ENCODE measurements at regions not wholly inside any gene's neighbourhood (a gene's known extent, or its start where the extent isn't known, plus 50 kb on each side); places are given as distances from the start of the nearest gene placed in this dataset.

- Mint-ChIP-seq H3K36me3 (ENCODE audit: insufficient read depth) (no peaks in the 10 kb centered on the region), H3K9me3 (peaks cover 15% of the 10 kb centered on the region), H3K4me1 (ENCODE audit: low read depth) (no peaks in the 10 kb centered on the region), H3K4me3 (no peak overlapping the region), H3K27me3 (ENCODE audit: low read depth) (no peaks in the 10 kb centered on the region)
- ATAC-seq (no peak), DNase-seq (no peak)
Observed at GRCh38 chr9:26319859-26320258, 572.7 kb downstream of the CAAP1 start.

DNA sequence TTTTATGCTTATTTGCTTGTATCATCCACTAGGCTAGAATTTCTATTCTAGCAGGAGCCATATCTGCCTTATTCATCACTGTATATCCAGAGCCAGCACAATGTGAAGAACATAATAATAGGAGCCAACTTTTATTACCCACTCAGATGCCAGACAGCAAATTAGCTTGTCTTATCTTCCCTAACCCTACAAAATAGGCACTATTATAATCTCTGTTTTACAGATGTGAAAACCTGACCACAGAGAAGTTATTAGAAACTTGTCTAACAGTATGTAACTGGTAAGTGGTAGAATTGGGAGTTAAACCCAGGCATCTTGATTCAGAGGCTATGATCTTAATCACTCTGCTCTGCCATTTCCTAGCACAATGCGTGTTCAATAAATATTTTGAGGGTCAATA, 579.5 kb downstream of the CAAP1 start:
- ATAC-seq (no peak), DNase-seq (no peak)
- H3K27me3 Mint-ChIP-seq (ENCODE audit: low read depth), result no peaks in the 10 kb centered on the region
- H3K36me3 Mint-ChIP-seq (ENCODE audit: insufficient read depth), result no peaks in the 10 kb centered on the region
- no peak overlapping the region for H3K4me3 Mint-ChIP-seq
- H3K4me1 Mint-ChIP-seq (ENCODE audit: low read depth), result no peaks in the 10 kb centered on the region
- H3K9me3 Mint-ChIP-seq, result peaks cover 2% of the 10 kb centered on the region

GRCh38 chr9:26311463-26311995, 581.1 kb downstream of the CAAP1 start:
- H3K4me1 Mint-ChIP-seq (ENCODE audit: low read depth), result no peaks in the 10 kb centered on the region
- H3K4me3 Mint-ChIP-seq, result no peak overlapping the region
- no peak for DNase-seq
- no peaks in the 10 kb centered on the region for H3K27me3 Mint-ChIP-seq (ENCODE audit: low read depth)
- ATAC-seq, result no peak
- peaks cover 8% of the 10 kb centered on the region for H3K9me3 Mint-ChIP-seq
- no peaks in the 10 kb centered on the region for H3K36me3 Mint-ChIP-seq (ENCODE audit: insufficient read depth)

GRCh38 chr9:26310294-26310693, 582.3 kb downstream of the CAAP1 start:
- ATAC-seq, result no peak
- no peaks in the 10 kb centered on the region for H3K27me3 Mint-ChIP-seq (ENCODE audit: low read depth)
- no peaks in the 10 kb centered on the region for H3K36me3 Mint-ChIP-seq (ENCODE audit: insufficient read depth)
- H3K4me3 Mint-ChIP-seq, result no peak overlapping the region
- H3K9me3 Mint-ChIP-seq, result peaks cover 9% of the 10 kb centered on the region
- DNase-seq, result no peak
- no peaks in the 10 kb centered on the region for H3K4me1 Mint-ChIP-seq (ENCODE audit: low read depth)

DNA sequence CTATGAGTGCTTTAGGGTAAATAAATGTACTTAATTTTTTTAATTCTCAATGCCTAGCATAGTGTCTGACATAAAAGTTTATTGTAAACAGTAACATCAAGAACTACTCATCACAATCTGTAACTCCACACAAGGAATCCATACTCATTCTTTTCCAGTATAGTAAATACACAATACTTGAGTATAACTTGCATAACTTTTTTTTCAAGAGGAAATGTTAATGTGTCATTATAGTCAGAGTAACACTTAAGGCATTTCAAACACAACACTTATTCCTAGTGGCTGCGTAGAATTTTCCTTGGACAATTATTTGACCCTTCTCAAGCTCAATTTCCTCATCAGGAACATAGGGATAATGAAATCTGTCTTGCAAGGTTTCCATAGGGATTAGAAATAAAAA, 584.3 kb downstream of the CAAP1 start:
- H3K9me3 Mint-ChIP-seq, result peaks cover 9% of the 10 kb centered on the region
- DNase-seq (no peak), ATAC-seq (no peak)
- H3K36me3 Mint-ChIP-seq (ENCODE audit: insufficient read depth), result no peaks in the 10 kb centered on the region
- no peak overlapping the region for H3K4me3 Mint-ChIP-seq
- H3K27me3 Mint-ChIP-seq (ENCODE audit: low read depth), result no peaks in the 10 kb centered on the region
- no peaks in the 10 kb centered on the region for H3K4me1 Mint-ChIP-seq (ENCODE audit: low read depth)

DNA sequence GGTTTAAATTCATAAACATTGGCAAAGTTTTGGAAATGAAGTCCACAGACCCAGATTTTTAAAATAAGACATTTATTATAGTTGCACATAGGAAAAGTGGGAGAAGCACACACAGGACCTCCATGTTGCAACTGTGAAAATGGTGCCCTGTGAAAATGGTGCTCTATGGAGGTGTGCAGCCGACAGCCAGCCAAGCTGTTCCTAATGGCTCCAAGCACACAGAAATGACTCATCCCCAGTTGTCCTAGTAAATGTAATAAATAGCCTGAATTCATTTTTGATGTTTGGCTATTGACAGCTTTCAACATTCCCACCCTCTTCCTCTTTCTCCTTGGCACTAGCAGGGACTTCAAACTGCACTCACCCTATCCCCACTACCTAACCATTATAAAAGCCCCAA, 590.9 kb downstream of the CAAP1 start:
- Mint-ChIP-seq H3K4me3 (no peak overlapping the region), H3K27me3 (ENCODE audit: low read depth) (no peaks in the 10 kb centered on the region), H3K36me3 (ENCODE audit: insufficient read depth) (no peaks in the 10 kb centered on the region), H3K9me3 (peaks cover 2% of the 10 kb centered on the region), H3K4me1 (ENCODE audit: low read depth) (no peaks in the 10 kb centered on the region)
- no peak for DNase-seq
- ATAC-seq, result no peak

- Mint-ChIP-seq H3K9me3 (no peaks in the 10 kb centered on the region), H3K4me3 (no peak overlapping the region), H3K36me3 (ENCODE audit: insufficient read depth) (no peaks in the 10 kb centered on the region), H3K27me3 (ENCODE audit: low read depth) (no peaks in the 10 kb centered on the region), H3K4me1 (ENCODE audit: low read depth) (no peaks in the 10 kb centered on the region)
- DNase-seq (no peak), ATAC-seq (no peak)
Observed at GRCh38 chr9:26301046-26301445, 591.6 kb downstream of the CAAP1 start.

GRCh38 chr9:26296910-26297572, 595.6 kb downstream of the CAAP1 start:
- DNase-seq (no peak), ATAC-seq (no peak)
- Mint-ChIP-seq H3K36me3 (ENCODE audit: insufficient read depth) (no peaks in the 10 kb centered on the region), H3K4me1 (ENCODE audit: low read depth) (no peaks in the 10 kb centered on the region), H3K9me3 (no peaks in the 10 kb centered on the region), H3K27me3 (ENCODE audit: low read depth) (no peaks in the 10 kb centered on the region), H3K4me3 (no peak overlapping the region)

DNA sequence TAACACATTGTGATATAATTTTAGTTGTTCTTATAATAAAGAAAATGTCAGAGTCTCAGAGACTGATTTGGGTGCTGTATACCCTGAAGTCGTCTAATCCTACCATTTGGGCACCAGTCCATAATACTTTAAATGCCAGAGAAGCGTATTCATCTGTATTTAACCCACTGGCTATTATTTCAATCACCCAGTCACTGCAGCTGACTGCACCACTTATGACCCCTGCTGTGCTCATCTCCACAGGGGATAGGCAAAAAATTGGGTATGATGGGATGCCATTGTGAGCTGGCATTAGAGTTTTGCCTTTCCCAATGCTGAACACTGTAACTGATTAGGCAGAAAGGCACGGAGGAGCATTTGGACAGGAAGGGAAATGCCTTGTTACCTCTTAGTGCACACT, 599.7 kb downstream of the CAAP1 start:
- ATAC-seq, result no peak
- no peak overlapping the region for H3K4me3 Mint-ChIP-seq
- peaks cover 14% of the 10 kb centered on the region for H3K9me3 Mint-ChIP-seq
- no peaks in the 10 kb centered on the region for H3K27me3 Mint-ChIP-seq (ENCODE audit: low read depth)
- H3K4me1 Mint-ChIP-seq (ENCODE audit: low read depth), result no peaks in the 10 kb centered on the region
- H3K36me3 Mint-ChIP-seq (ENCODE audit: insufficient read depth), result no peaks in the 10 kb centered on the region
- DNase-seq, result no peak

- no peaks in the 10 kb centered on the region for H3K36me3 Mint-ChIP-seq (ENCODE audit: insufficient read depth)
- ATAC-seq, result no peak
Observed at GRCh38 chr9:26271495-26272122, 593.4 kb upstream of the TUSC1 start.

DNA sequence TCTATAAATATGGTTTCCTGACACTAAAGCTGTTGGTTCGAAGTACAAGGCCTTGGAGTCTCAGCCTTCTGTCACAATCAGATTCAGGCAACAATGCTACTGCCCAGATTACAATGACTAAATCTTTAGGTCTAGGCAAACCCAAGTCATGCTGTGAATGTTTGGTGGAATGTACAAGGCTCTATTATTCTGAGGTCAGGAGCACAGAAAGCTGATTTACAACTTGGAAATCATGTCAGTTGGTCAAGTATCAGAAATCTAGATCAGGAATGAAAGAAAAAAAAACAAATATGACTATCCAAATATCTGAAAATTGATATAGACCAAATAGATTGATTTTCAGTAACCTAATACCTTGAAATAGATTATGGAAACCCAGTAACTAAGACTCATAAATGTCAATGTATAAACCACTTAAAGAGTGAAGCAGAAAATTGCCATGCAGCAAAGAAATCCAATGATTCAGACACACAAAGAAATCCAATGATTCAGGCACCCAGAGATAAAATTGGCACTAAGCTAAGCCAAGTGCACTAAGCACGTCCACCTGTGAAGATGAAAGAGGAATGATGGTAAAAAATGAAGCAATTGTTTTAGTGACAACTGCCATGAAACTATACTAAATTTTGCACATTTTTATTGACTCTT, 588.0 kb upstream of the TUSC1 start:
- Mint-ChIP-seq H3K36me3 (ENCODE audit: insufficient read depth) (no peaks in the 10 kb centered on the region), H3K27me3 (ENCODE audit: low read depth) (no peaks in the 10 kb centered on the region), H3K4me1 (ENCODE audit: low read depth) (no peaks in the 10 kb centered on the region), H3K9me3 (peaks cover 16% of the 10 kb centered on the region), H3K4me3 (no peak overlapping the region)
- ATAC-seq, result no peak
- DNase-seq, result no peak

More at GRCh38 chr9:26271495-26272122, 593.4 kb upstream of the TUSC1 start:
- Mint-ChIP-seq H3K4me1 (ENCODE audit: low read depth) (no peaks in the 10 kb centered on the region), H3K9me3 (peaks cover 16% of the 10 kb centered on the region), H3K27me3 (ENCODE audit: low read depth) (no peaks in the 10 kb centered on the region), H3K4me3 (no peak overlapping the region)
- DNase-seq, result no peak

DNA sequence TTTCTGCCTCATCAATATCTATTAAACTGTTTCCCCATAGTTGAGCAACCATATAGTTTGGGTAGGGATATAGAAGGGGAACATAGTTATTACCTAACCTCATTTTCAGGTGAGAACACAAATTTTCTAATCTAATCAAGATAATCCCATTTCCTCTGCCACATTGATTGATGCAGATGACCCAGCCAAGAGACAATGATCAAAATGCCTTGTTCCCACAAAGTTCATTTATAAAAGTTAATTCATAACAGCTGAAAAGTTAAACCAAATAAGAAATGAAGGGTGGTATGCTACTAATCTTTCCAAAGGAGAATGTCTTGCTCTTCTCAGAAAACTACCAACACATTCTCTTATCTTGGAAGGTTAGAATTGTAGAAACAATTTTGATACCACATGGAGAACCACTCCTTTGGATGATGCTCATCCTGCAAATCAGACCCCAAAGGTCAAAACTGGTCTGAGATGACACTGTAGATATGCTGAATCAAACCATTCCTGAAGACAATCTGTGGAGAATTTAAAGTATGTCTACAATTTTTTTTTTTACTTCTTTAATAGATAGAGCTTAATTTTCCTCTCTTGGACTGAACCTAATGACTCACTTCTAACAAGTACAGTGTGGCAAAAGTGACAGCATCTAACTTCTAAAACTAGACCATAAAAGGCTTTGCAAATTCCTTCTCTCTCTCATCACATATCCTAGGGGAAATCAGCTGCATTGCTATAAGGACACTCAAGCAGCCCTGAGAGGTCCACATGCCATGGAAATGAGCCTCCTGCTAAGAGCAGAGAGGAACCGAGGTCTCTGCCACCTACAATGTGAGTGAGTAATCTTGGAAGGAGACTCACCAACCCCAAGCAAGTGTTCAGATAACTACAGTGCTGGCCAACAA, 586.7 kb upstream of the TUSC1 start:
- Mint-ChIP-seq H3K36me3 (ENCODE audit: insufficient read depth) (no peaks in the 10 kb centered on the region), H3K4me1 (ENCODE audit: low read depth) (no peaks in the 10 kb centered on the region), H3K4me3 (no peak overlapping the region), H3K27me3 (ENCODE audit: low read depth) (no peaks in the 10 kb centered on the region), H3K9me3 (peaks cover 9% of the 10 kb centered on the region)
- DNase-seq, result no peak
- ATAC-seq, result no peak

- Mint-ChIP-seq H3K36me3 (ENCODE audit: insufficient read depth) (no peaks in the 10 kb centered on the region), H3K9me3 (peaks cover 9% of the 10 kb centered on the region), H3K27me3 (ENCODE audit: low read depth) (no peaks in the 10 kb centered on the region), H3K4me1 (ENCODE audit: low read depth) (no peaks in the 10 kb centered on the region), H3K4me3 (no peak overlapping the region)
- ATAC-seq (no peak), DNase-seq (no peak)
Observed at GRCh38 chr9:26263478-26263877, 585.2 kb upstream of the TUSC1 start.

- Mint-ChIP-seq H3K4me1 (ENCODE audit: low read depth) (no peaks in the 10 kb centered on the region), H3K4me3 (no peak overlapping the region), H3K9me3 (peaks cover 9% of the 10 kb centered on the region), H3K36me3 (ENCODE audit: insufficient read depth) (no peaks in the 10 kb centered on the region), H3K27me3 (ENCODE audit: low read depth) (no peaks in the 10 kb centered on the region)
- ATAC-seq (no peak), DNase-seq (no peak)
Observed at GRCh38 chr9:26262421-26263107, 584.3 kb upstream of the TUSC1 start.

All from activated T-cell treated with anti-CD3 and anti-CD28 coated beads, Interleukin-2, amount 50 U/mL, for 4 hours (primary cell).